ENCODE measurements at regions not wholly inside any gene's neighbourhood (a gene's known extent, or its start where the extent isn't known, plus 50 kb on each side); places are given as distances from the start of the nearest gene placed in this dataset.

GRCh38 chr5:60147791-60148190, 254.3 kb upstream of the PDE4D start:
- no peaks in the 10 kb centered on the region for H3K27me3 ChIP-seq (replicated peaks in 1 of 7)
- H3K4me1 ChIP-seq: no peaks in the 10 kb centered on the region
- TF ChIP-seq, protein P1, sequence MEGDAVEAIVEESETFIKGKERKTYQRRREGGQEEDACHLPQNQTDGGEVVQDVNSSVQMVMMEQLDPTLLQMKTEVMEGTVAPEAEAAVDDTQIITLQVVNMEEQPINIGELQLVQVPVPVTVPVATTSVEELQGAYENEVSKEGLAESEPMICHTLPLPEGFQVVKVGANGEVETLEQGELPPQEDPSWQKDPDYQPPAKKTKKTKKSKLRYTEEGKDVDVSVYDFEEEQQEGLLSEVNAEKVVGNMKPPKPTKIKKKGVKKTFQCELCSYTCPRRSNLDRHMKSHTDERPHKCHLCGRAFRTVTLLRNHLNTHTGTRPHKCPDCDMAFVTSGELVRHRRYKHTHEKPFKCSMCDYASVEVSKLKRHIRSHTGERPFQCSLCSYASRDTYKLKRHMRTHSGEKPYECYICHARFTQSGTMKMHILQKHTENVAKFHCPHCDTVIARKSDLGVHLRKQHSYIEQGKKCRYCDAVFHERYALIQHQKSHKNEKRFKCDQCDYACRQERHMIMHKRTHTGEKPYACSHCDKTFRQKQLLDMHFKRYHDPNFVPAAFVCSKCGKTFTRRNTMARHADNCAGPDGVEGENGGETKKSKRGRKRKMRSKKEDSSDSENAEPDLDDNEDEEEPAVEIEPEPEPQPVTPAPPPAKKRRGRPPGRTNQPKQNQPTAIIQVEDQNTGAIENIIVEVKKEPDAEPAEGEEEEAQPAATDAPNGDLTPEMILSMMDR (IDR thresholded peaks at IDR 0.05 in 8 of 11, conservative IDR thresholded peaks at IDR 0.05 in 3 of 11): no peak
- no peak for TF ChIP-seq POLR2AphosphoS5 (IDR thresholded peaks at IDR 0.05)
- TF ChIP-seq POLR2A (IDR thresholded peaks at IDR 0.05): no peak
- H3K4me3 ChIP-seq: no peak overlapping the region
- intact Hi-C loops (cut with DNase I; ENCODE audit: low total_unique reads): no loop called here
- DNase-seq: no peak
- no peak overlapping the region for H3K27ac ChIP-seq
- peaks cover 0 to 35% (median 12%) of the 10 kb centered on the region in 8 donors for H3K9me3 ChIP-seq
- no peaks in the 10 kb centered on the region for H3K36me3 ChIP-seq

DNA sequence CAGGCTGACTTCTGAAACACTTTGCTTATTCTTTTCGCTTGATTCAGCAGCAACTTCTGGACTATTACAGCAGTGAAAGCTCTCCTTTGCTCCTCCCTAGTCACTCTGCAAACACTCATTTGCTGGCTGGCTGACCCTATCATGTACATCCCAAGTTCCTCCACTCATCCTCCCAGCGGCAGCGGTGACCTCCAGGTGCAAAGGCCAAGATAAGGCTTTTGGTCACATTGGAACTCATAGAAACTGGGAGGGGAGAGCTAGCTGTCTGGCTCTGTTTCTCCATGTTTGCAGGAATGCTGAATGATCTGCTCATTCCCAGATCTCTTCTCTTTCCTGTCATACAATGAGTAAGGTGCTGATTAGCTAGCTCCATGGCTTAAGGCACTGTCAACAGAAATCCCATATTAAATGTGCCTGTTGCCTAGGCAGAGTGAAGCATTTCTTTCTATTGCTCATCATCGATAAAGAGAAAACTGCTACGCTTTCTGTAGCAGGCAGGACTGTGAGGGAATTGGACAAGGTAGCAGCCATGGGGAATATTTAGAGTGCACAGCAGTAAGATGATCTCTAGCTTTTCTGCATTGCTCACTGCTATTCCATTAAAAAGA, 250.5 kb upstream of the PDE4D start:
- H3K36me3 ChIP-seq: no peaks in the 10 kb centered on the region
- no peaks in the 10 kb centered on the region for H3K27me3 ChIP-seq (replicated peaks in 1 of 7)
- H3K4me3 ChIP-seq: no peak overlapping the region
- no peak overlapping the region for H3K27ac ChIP-seq
- intact Hi-C loops (cut with DNase I; ENCODE audit: low total_unique reads): no loop called here
- TF ChIP-seq POLR2AphosphoS5 (IDR thresholded peaks at IDR 0.05) (no peak), POLR2A (IDR thresholded peaks at IDR 0.05) (no peak)
- TF ChIP-seq, protein P1 (IDR thresholded peaks at IDR 0.05 in 8 of 11, conservative IDR thresholded peaks at IDR 0.05 in 3 of 11): no peak
- peaks cover 0 to 11% (median 0%) of the 10 kb centered on the region in 8 donors for H3K9me3 ChIP-seq
- no peak for DNase-seq
- 71 to 90% (median 86%) methylated on average over 5 of the region's 5 CpGs for WGBS, 5 donors
- H3K4me1 ChIP-seq: no peaks in the 10 kb centered on the region

GRCh38 chr5:60141119-60141518, 247.6 kb upstream of the PDE4D start:
- intact Hi-C loops (cut with DNase I; ENCODE audit: low total_unique reads): no loop called here
- H3K27me3 ChIP-seq (replicated peaks in 1 of 7): no peaks in the 10 kb centered on the region
- no peaks in the 10 kb centered on the region for H3K4me1 ChIP-seq
- H3K27ac ChIP-seq: no peak overlapping the region
- 59 to 76% (median 67%) methylated on average over 2 of the region's 2 CpGs for WGBS, 5 donors
- no peak overlapping the region for H3K4me3 ChIP-seq
- TF ChIP-seq, protein P1 (IDR thresholded peaks at IDR 0.05 in 8 of 11, conservative IDR thresholded peaks at IDR 0.05 in 3 of 11): no peak
- no peak for TF ChIP-seq POLR2AphosphoS5 (IDR thresholded peaks at IDR 0.05)
- no peak for TF ChIP-seq POLR2A (IDR thresholded peaks at IDR 0.05)
- H3K36me3 ChIP-seq: no peaks in the 10 kb centered on the region
- peaks cover 0 to 3% (median 0%) of the 10 kb centered on the region in 8 donors for H3K9me3 ChIP-seq
- no peak for DNase-seq

DNA sequence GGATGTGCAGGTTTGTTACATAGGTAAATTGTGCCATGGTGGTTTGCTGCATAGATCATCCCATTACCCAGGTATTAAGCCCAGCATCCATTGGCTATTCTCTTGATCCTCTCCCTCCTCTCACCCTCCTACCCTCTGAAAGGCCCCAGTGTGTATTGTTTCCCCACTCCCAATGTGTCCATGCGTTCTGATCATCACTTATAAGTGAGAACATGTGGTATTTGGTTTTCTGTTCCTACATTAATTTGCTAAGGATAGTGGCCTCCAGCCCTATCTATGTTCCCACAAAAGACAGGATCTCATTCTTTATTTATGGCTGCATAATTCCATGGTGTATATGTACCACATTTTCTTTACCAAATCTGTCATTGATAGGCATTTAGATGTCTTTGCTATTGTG, 243.3 kb upstream of the PDE4D start:
- no peak for TF ChIP-seq POLR2A (IDR thresholded peaks at IDR 0.05)
- TF ChIP-seq, protein P1 (IDR thresholded peaks at IDR 0.05 in 8 of 11, conservative IDR thresholded peaks at IDR 0.05 in 3 of 11): no peak
- no peak for TF ChIP-seq POLR2AphosphoS5 (IDR thresholded peaks at IDR 0.05)
- no peak for DNase-seq
- no peaks in the 10 kb centered on the region for H3K4me1 ChIP-seq
- H3K9me3 ChIP-seq: no peaks in the 10 kb centered on the region
- no peaks in the 10 kb centered on the region for H3K36me3 ChIP-seq
- no peaks in the 10 kb centered on the region for H3K27me3 ChIP-seq (replicated peaks in 1 of 7)
- 0 to 64% (median 0%) methylated on average over 1 of the region's 1 CpG for WGBS, 5 donors
- H3K4me3 ChIP-seq: no peak overlapping the region
- no peak overlapping the region for H3K27ac ChIP-seq
- intact Hi-C loops (cut with DNase I; ENCODE audit: low total_unique reads): no loop called here

Data from spleen (tissue), 11 donors.